ENCODE measurements at regions not wholly inside any gene's neighbourhood (a gene's known extent, or its start where the extent isn't known, plus 50 kb on each side); places are given as distances from the start of the nearest gene placed in this dataset.

GRCh38 chr6:108795814-108796213 is 52.4 kb upstream of the ARMC2 start:
- no peak overlapping the region for H3K4me3 Mint-ChIP-seq
- no peaks in the 10 kb centered on the region for H3K27me3 Mint-ChIP-seq (ENCODE audit: insufficient read depth, low read depth, poor library complexity)

DNA sequence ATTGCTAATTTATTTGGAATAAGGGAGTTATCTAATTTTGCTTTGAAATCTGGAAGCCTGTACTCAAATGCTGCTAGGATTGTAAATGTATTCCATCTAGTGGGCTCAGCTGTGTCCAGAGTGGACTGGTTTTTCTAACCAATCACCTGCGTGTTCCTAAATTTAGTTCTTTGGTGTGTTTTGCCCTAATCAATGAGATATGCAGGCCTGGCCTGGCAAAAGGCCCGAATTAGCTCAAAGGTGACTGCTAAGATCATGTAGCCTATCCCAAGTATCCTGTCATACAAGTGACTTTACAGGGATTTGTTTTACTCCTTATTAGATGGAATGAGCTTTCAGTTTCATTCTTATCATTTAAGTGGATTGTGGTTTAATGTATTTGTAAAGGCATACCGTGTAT is 51.3 kb upstream of the ARMC2 start:
- ATAC-seq = no peak
- peaks cover 10% of the 10 kb centered on the region; the same call in 1 of the 2 replicates for H3K4me1 ChIP-seq (ENCODE audit: insufficient read depth)
- H3F3A ChIP-seq (replicated peaks; ENCODE audit: low read depth) = no peaks in the 10 kb centered on the region
- Mint-ChIP-seq H3K27ac (no peak overlapping the region), H3K4me1 (peaks cover 18% of the 10 kb centered on the region), H3K36me3 (ENCODE audit: low read depth) (no peaks in the 10 kb centered on the region), H3K9me3 (no peaks in the 10 kb centered on the region), H3K4me3 (no peak overlapping the region), H3K27me3 (ENCODE audit: insufficient read depth, low read depth, poor library complexity) (no peaks in the 10 kb centered on the region)
- H3K4me2 ChIP-seq = no peak overlapping the region
- H3K27ac ChIP-seq (ENCODE audit: low read depth) = no peak overlapping the region
- H4K20me1 ChIP-seq (replicated peaks; ENCODE audit: insufficient read depth) = no peaks in the 10 kb centered on the region
- no peak for DNase-seq (ENCODE audit: low spot score)
- no peak overlapping the region for H2AFZ ChIP-seq
- no peaks in the 10 kb centered on the region for H3K36me3 ChIP-seq (ENCODE audit: insufficient read depth)
- no peaks in the 10 kb centered on the region for H3K27me3 ChIP-seq (ENCODE audit: insufficient read depth)
- H3K79me2 ChIP-seq (replicated peaks; ENCODE audit: insufficient read depth) = no peaks in the 10 kb centered on the region
- no peaks in the 10 kb centered on the region for H3K9me2 ChIP-seq (ENCODE audit: insufficient read depth)
- H3K4me3 ChIP-seq = no peak overlapping the region
- TF ChIP-seq ZNF331 (CRISPR knock-in tag; IDR thresholded peaks at IDR 0.05; ENCODE audit: low read depth) = no peak
- no peak for TF ChIP-seq STAT1 (IDR thresholded peaks at IDR 0.05; ENCODE audit: unreplicated experiment)
- no peak for TF ChIP-seq EZH2 (IDR thresholded peaks at IDR 0.05; ENCODE audit: low read depth, unreplicated experiment)
- TF ChIP-seq ZNF114 (CRISPR knock-in tag; IDR thresholded peaks at IDR 0.05) = no peak
- no peak for TF ChIP-seq EZH2phosphoT487 (IDR thresholded peaks at IDR 0.05; ENCODE audit: unreplicated experiment)
- TF ChIP-seq ZNF462 (CRISPR knock-in tag; IDR thresholded peaks at IDR 0.05) = no peak
- TF ChIP-seq POLR2AphosphoS5 (IDR thresholded peaks at IDR 0.05; ENCODE audit: low read depth) = no peak

More at GRCh38 chr6:108795814-108796213, 52.4 kb upstream of the ARMC2 start:
- H3K4me2 ChIP-seq = no peak overlapping the region
- TF ChIP-seq STAT1 (IDR thresholded peaks at IDR 0.05; ENCODE audit: unreplicated experiment) (no peak), REST (IDR thresholded peaks at IDR 0.05; ENCODE audit: unreplicated experiment) (no peak)
- H3K79me2 ChIP-seq (replicated peaks; ENCODE audit: insufficient read depth) = no peaks in the 10 kb centered on the region
- no peak overlapping the region for H3K27ac ChIP-seq (ENCODE audit: low read depth)
- H3K9me2 ChIP-seq (ENCODE audit: insufficient read depth) = no peaks in the 10 kb centered on the region
- no peaks in the 10 kb centered on the region for H3K27me3 ChIP-seq (ENCODE audit: insufficient read depth)
- no peak for DNase-seq (ENCODE audit: low spot score)
- Mint-ChIP-seq H3K9me3 (no peaks in the 10 kb centered on the region), H3K36me3 (ENCODE audit: low read depth) (no peaks in the 10 kb centered on the region), H3K27ac (no peak overlapping the region), H3K4me1 (peaks cover 18% of the 10 kb centered on the region)
- no peak overlapping the region for H3K4me3 ChIP-seq
- no peaks in the 10 kb centered on the region for H3F3A ChIP-seq (replicated peaks; ENCODE audit: low read depth)
- no peaks in the 10 kb centered on the region for H3K36me3 ChIP-seq (ENCODE audit: insufficient read depth)
- peaks cover 10% of the 10 kb centered on the region; the same call in 1 of the 2 replicates for H3K4me1 ChIP-seq (ENCODE audit: insufficient read depth)
- ATAC-seq = no peak
- H4K20me1 ChIP-seq (replicated peaks; ENCODE audit: insufficient read depth) = no peaks in the 10 kb centered on the region
- H2AFZ ChIP-seq = no peak overlapping the region

All from GM23338 (cell line).